NT2/D1 (cell line): ENCODE measurements at regions not wholly inside any gene's neighbourhood (a gene's known extent, or its start where the extent isn't known, plus 50 kb on each side); places are given as distances from the start of the nearest gene placed in this dataset.

Experiments
- SUZ12 ChIP-seq: IDR thresholded peaks from 2 replicates; pipeline ENCODE4 v1.6.1; 2011; ENCODE audit not compliant: insufficient read length, insufficient read depth; ENCODE audit errors: extremely low read depth
- YY1 ChIP-seq: IDR thresholded peaks from 2 replicates; pipeline ENCODE4 v1.6.1; 2011; ENCODE audit not compliant: insufficient read length, insufficient read depth
- ZNF274 ChIP-seq: IDR thresholded peaks from 2 replicates; pipeline ENCODE4 v1.6.1; 2011; ENCODE audit warnings: mild to moderate bottlenecking, low read depth, low read length

DNA sequence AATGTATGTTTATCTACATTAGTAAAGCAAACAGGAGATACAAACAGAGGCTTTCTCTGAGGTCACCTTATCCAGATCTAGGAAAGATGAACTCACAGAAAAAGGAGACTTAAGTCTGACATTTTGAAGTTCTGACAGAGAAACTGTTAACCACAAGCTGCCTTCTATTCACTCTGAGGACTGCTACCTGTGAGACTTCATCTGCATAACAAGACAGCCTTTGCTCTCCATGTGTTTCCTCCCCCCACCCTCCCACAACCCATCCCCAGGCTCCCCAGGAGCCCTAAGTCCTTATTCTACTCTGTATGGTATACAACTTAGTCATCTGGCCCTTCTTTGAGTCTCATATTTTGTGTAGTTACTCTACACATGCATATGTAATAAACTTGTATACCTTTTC, 699.0 kb downstream of the FGF9 start:
- no peak for TF ChIP-seq ZNF274
- no peak for TF ChIP-seq YY1
- TF ChIP-seq SUZ12, result no peak
